ENCODE measurements at regions not wholly inside any gene's neighbourhood (a gene's known extent, or its start where the extent isn't known, plus 50 kb on each side); places are given as distances from the start of the nearest gene placed in this dataset.
A peak's percentile ranks its signal among the peaks of the same experiment; 100 is the strongest.

GRCh38 chr1:200279810-200280411, 129.9 kb downstream of the ZNF281 start:
- CTCF ChIA-PET (ENCODE audit: low intra/inter-chr PET ratio, low total read pairs): interaction anchor here (0.7 to 2.0 kb wide), 4 partner anchors 21 to 230 kb away, joined by 4 to 21 read pairs (median 7); no protein-coding TSS in a partner anchor
- Histone ChIP-seq H3K27ac (ENCODE audit: extremely low read length, insufficient read depth, low read length) (no peak overlapping the region), H3K4me3 (replicated peaks in 1 of 3; ENCODE audit: insufficient read depth in 1 of 3, low read depth in 2 of 3, low read length in 3 of 3) (no peak overlapping the region), H3K79me2 (ENCODE audit: insufficient read depth, low read length) (no peaks in the 10 kb centered on the region), H3K9ac (ENCODE audit: insufficient read depth, low read depth, low read length) (no peak overlapping the region), H3K9me3 (ENCODE audit: low read length) (no peaks in the 10 kb centered on the region), H3K36me3 (replicated peaks in 1 of 2; ENCODE audit: control insufficient read depth in 1 of 2, insufficient read depth in 2 of 2, low read length in 2 of 2) (no peaks in the 10 kb centered on the region), H3K4me2 (ENCODE audit: low read depth, low read length) (0 out of 2 replicates have a peak overlapping the region, but pooled peaks have one; percentile 8), H4K20me1 (ENCODE audit: insufficient read depth, low read length) (no peaks in the 10 kb centered on the region), H3K27me3 (ENCODE audit: control insufficient read depth in 1 of 2, insufficient read depth in 2 of 2, low read length in 2 of 2) (no peaks in the 10 kb centered on the region), H2AFZ (ENCODE audit: low read length) (no peak overlapping the region), H3K4me1 (ENCODE audit: insufficient read depth, low read length) (peaks cover 20% of the 10 kb centered on the region)
- FAIRE-seq (peak; percentile 81), DNase-seq (ENCODE audit: low spot score) (peak; percentile 64), ATAC-seq (peak; percentile 74)
- intact Hi-C loops (cut with micrococcal nuclease; ENCODE audit: unreplicated experiment) (loop anchor here (1.0 to 2.0 kb wide), 4 partner anchors 27 to 595 kb away; no protein-coding TSS in a partner anchor), in situ Hi-C loops (cut with HindIII; ENCODE audit: extremely low pct_ligation_motif_present, low pct_unique_long_range_greater_than_20kb) (loop anchor here (5.0 kb wide), 1 partner anchor 202 kb away; no protein-coding TSS in a partner anchor)
- WGBS (ENCODE audit: low lambda C conversion rate): 7% methylated on average over 4 of the region's 4 CpGs
- BruUV-seq (replicated peaks): no TSS peak
- POLR2A ChIA-PET: no interaction called here
- TF ChIP-seq SOX13 (IDR thresholded peaks at IDR 0.05) (no peak), SOX13 (CRISPR knock-in tag; conservative IDR thresholded peaks at IDR 0.05 in 1 of 2, IDR thresholded peaks at IDR 0.05 in 1 of 2) (no peak), SNRNP70 (IDR thresholded peaks at IDR 0.05; ENCODE audit: low read depth, low read length) (no peak), BRF2 (CRISPR knock-in tag; IDR thresholded peaks at IDR 0.05) (no peak), ZNF263 (CRISPR knock-in tag; IDR thresholded peaks at IDR 0.05) (no peak), ZNF512B (CRISPR knock-in tag; IDR thresholded peaks at IDR 0.05; ENCODE audit: borderline replicate concordance) (no peak), FOXP1 (IDR thresholded peaks at IDR 0.05) (no peak), FOXP1 (CRISPR knock-in tag; IDR thresholded peaks at IDR 0.05) (no peak), NR1H2 (CRISPR knock-in tag; IDR thresholded peaks at IDR 0.05; ENCODE audit: borderline replicate concordance, low read depth) (no peak), ZFP82 (CRISPR knock-in tag; IDR thresholded peaks at IDR 0.05; ENCODE audit: borderline replicate concordance) (0 out of 2 replicates have a peak, but pooled peaks have one; percentile 44), SMC3 (IDR thresholded peaks at IDR 0.05; ENCODE audit: low read length) (peak; percentile 88), ZSCAN31 (CRISPR knock-in tag; IDR thresholded peaks at IDR 0.05; ENCODE audit: low read depth) (no peak), ZNF615 (CRISPR knock-in tag; IDR thresholded peaks at IDR 0.05; ENCODE audit: borderline replicate concordance) (no peak), HNRNPK (IDR thresholded peaks at IDR 0.05; ENCODE audit: low read depth, low read length, poor library complexity, severe bottlenecking) (peak; percentile 50), WIZ (CRISPR knock-in tag; IDR thresholded peaks at IDR 0.05) (no peak)
- TF ChIP-seq, protein P1, sequence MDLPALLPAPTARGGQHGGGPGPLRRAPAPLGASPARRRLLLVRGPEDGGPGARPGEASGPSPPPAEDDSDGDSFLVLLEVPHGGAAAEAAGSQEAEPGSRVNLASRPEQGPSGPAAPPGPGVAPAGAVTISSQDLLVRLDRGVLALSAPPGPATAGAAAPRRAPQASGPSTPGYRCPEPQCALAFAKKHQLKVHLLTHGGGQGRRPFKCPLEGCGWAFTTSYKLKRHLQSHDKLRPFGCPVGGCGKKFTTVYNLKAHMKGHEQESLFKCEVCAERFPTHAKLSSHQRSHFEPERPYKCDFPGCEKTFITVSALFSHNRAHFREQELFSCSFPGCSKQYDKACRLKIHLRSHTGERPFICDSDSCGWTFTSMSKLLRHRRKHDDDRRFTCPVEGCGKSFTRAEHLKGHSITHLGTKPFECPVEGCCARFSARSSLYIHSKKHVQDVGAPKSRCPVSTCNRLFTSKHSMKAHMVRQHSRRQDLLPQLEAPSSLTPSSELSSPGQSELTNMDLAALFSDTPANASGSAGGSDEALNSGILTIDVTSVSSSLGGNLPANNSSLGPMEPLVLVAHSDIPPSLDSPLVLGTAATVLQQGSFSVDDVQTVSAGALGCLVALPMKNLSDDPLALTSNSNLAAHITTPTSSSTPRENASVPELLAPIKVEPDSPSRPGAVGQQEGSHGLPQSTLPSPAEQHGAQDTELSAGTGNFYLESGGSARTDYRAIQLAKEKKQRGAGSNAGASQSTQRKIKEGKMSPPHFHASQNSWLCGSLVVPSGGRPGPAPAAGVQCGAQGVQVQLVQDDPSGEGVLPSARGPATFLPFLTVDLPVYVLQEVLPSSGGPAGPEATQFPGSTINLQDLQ (CRISPR knock-in tag; IDR thresholded peaks at IDR 0.05): no peak

All from HepG2 (cell line).